ENCODE measurements at regions not wholly inside any gene's neighbourhood (a gene's known extent, or its start where the extent isn't known, plus 50 kb on each side); places are given as distances from the start of the nearest gene placed in this dataset.

DNA sequence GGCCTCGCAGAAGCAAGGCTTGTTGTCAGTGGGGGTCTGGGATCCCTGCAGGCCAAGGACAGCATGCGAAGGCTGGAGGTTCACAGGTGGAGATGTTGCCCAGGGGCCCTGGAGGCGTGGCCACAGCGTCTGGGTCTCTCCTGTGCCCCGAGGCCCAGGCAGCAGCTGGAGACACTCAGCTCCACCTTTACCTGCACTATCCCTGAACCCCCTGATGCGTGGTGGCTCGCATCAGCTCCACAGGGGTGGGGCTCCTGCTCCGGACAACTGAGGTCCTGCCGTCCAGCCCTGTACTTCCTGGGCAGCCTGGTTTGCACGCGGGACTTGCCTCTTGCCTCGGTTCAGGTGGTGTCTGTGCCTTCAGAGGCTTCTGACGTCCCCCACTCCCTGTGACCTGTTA is 54.6 kb upstream of the ZNF32 start:
- H4K20me1 ChIP-seq (ENCODE audit: insufficient read depth, low read length, poor library complexity, severe bottlenecking), result no peaks in the 10 kb centered on the region
- no peak overlapping the region for H2AFZ ChIP-seq (ENCODE audit: low read length)
- H3K9ac ChIP-seq (ENCODE audit: low read depth, low read length, poor library complexity, severe bottlenecking), result no peak overlapping the region
- H3K79me2 ChIP-seq (ENCODE audit: insufficient read depth, low read length), result no peaks in the 10 kb centered on the region
- TF ChIP-seq, protein P1, sequence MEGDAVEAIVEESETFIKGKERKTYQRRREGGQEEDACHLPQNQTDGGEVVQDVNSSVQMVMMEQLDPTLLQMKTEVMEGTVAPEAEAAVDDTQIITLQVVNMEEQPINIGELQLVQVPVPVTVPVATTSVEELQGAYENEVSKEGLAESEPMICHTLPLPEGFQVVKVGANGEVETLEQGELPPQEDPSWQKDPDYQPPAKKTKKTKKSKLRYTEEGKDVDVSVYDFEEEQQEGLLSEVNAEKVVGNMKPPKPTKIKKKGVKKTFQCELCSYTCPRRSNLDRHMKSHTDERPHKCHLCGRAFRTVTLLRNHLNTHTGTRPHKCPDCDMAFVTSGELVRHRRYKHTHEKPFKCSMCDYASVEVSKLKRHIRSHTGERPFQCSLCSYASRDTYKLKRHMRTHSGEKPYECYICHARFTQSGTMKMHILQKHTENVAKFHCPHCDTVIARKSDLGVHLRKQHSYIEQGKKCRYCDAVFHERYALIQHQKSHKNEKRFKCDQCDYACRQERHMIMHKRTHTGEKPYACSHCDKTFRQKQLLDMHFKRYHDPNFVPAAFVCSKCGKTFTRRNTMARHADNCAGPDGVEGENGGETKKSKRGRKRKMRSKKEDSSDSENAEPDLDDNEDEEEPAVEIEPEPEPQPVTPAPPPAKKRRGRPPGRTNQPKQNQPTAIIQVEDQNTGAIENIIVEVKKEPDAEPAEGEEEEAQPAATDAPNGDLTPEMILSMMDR (conservative IDR thresholded peaks at IDR 0.05; ENCODE audit: low read length), result no peak
- TF ChIP-seq EZH2phosphoT487 (IDR thresholded peaks at IDR 0.05; ENCODE audit: borderline replicate concordance), result no peak
- H3F3A ChIP-seq (ENCODE audit: low read depth), result peaks cover 5% of the 10 kb centered on the region; the same call in 1 of the 2 replicates
- H3K9me3 ChIP-seq (ENCODE audit: insufficient read depth, low read depth, low read length), result no peaks in the 10 kb centered on the region
- no peaks in the 10 kb centered on the region for H3K27me3 ChIP-seq (ENCODE audit: insufficient read depth, low read length, poor library complexity, severe bottlenecking)
- no peaks in the 10 kb centered on the region for H3K9me2 ChIP-seq (replicated peaks; ENCODE audit: low read depth, low read length)
- no peak overlapping the region for H3K4me3 ChIP-seq (ENCODE audit: low read length, poor library complexity, severe bottlenecking)
- H3K4me1 ChIP-seq (ENCODE audit: insufficient read depth, low read length, poor library complexity, severe bottlenecking), result peaks cover 23% of the 10 kb centered on the region
- no peaks in the 10 kb centered on the region for H3K36me3 ChIP-seq (ENCODE audit: insufficient read depth, low read length)
- H3K4me2 ChIP-seq (ENCODE audit: low read depth, low read length, poor library complexity, severe bottlenecking), result no peak overlapping the region

DNA sequence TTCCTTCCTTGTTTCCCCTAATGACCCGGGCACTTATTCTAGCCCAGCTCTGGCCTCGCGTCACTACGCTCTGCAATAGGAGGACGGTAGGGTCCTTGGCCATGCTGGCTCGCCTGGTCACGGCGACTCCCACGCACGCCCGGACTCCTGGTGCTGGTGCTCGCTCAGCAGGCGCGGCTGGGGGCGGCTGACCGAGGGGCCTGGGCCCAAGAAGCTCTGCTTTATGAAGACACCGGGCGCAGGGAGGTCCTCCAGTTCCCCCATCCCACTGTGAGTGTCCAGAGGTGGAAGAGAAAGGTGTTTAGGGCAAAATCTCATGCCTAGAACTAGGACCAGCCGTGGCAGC is 54.2 kb upstream of the ZNF32 start:
- no peaks in the 10 kb centered on the region for H3K9me3 ChIP-seq (ENCODE audit: insufficient read depth, low read depth, low read length)
- H3K4me3 ChIP-seq (ENCODE audit: low read length, poor library complexity, severe bottlenecking), result no peak overlapping the region
- H3K4me1 ChIP-seq (ENCODE audit: insufficient read depth, low read length, poor library complexity, severe bottlenecking), result peaks cover 26% of the 10 kb centered on the region
- no peaks in the 10 kb centered on the region for H3K36me3 ChIP-seq (ENCODE audit: insufficient read depth, low read length)
- no peak overlapping the region for H3K9ac ChIP-seq (ENCODE audit: low read depth, low read length, poor library complexity, severe bottlenecking)
- H3K79me2 ChIP-seq (ENCODE audit: insufficient read depth, low read length), result no peaks in the 10 kb centered on the region
- no peaks in the 10 kb centered on the region for H3K27me3 ChIP-seq (ENCODE audit: insufficient read depth, low read length, poor library complexity, severe bottlenecking)
- H2AFZ ChIP-seq (ENCODE audit: low read length), result no peak overlapping the region
- H3F3A ChIP-seq (ENCODE audit: low read depth), result peaks cover 6% of the 10 kb centered on the region; the same call in 1 of the 2 replicates
- H3K4me2 ChIP-seq (ENCODE audit: low read depth, low read length, poor library complexity, severe bottlenecking), result no peak overlapping the region
- H4K20me1 ChIP-seq (ENCODE audit: insufficient read depth, low read length, poor library complexity, severe bottlenecking), result no peaks in the 10 kb centered on the region
- no peak for TF ChIP-seq EZH2phosphoT487 (IDR thresholded peaks at IDR 0.05; ENCODE audit: borderline replicate concordance)
- TF ChIP-seq, protein P1 (conservative IDR thresholded peaks at IDR 0.05; ENCODE audit: low read length), result no peak
- no peaks in the 10 kb centered on the region for H3K9me2 ChIP-seq (replicated peaks; ENCODE audit: low read depth, low read length)

DNA sequence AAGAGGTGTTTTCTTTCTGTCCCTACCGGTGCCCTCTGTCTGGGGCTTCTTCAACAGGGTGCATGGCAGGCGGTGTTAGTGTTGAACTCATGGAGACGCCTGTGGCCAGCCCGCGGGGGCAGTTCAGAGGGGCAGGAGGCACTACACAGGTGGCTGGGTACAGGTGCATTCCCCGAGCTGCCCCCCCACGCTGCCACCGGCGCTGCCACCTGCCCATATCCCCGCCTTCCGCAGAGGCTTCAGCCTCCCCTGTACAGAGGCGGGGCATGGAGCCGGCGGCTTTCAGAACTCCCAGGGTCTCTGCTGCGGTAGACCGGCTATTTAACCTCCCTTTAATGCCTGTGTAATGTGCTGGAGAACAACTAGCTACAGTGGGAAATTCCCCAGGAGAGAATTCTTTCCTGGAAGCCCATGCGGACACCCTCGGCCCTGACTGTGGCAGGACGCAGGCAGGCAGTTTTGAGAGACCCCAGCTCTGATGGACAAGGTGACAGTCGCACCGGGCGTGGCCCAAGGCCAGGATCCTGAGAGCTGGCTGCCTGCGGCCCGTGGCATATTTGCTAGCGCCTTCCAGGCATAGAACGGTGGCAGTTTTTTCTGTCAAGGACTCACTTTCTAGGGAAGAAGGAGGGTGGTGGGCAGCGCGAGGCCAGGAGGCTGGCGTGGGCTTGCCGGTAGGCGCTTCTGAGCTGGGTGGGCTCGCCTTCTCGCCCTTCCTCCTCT is 53.7 kb upstream of the ZNF32 start:
- peaks cover 6% of the 10 kb centered on the region; the same call in 1 of the 2 replicates for H3F3A ChIP-seq (ENCODE audit: low read depth)
- no peaks in the 10 kb centered on the region for H3K36me3 ChIP-seq (ENCODE audit: insufficient read depth, low read length)
- H4K20me1 ChIP-seq (ENCODE audit: insufficient read depth, low read length, poor library complexity, severe bottlenecking), result no peaks in the 10 kb centered on the region
- no peak for TF ChIP-seq EZH2phosphoT487 (IDR thresholded peaks at IDR 0.05; ENCODE audit: borderline replicate concordance)
- H3K27me3 ChIP-seq (ENCODE audit: insufficient read depth, low read length, poor library complexity, severe bottlenecking), result no peaks in the 10 kb centered on the region
- no peaks in the 10 kb centered on the region for H3K79me2 ChIP-seq (ENCODE audit: insufficient read depth, low read length)
- H3K9me3 ChIP-seq (ENCODE audit: insufficient read depth, low read depth, low read length), result no peaks in the 10 kb centered on the region
- H3K4me3 ChIP-seq (ENCODE audit: low read length, poor library complexity, severe bottlenecking), result no peak overlapping the region
- no peaks in the 10 kb centered on the region for H3K9me2 ChIP-seq (replicated peaks; ENCODE audit: low read depth, low read length)
- no peak overlapping the region for H3K9ac ChIP-seq (ENCODE audit: low read depth, low read length, poor library complexity, severe bottlenecking)
- H2AFZ ChIP-seq (ENCODE audit: low read length), result no peak overlapping the region
- H3K4me1 ChIP-seq (ENCODE audit: insufficient read depth, low read length, poor library complexity, severe bottlenecking), result peaks cover 32% of the 10 kb centered on the region
- no peak overlapping the region for H3K4me2 ChIP-seq (ENCODE audit: low read depth, low read length, poor library complexity, severe bottlenecking)

DNA sequence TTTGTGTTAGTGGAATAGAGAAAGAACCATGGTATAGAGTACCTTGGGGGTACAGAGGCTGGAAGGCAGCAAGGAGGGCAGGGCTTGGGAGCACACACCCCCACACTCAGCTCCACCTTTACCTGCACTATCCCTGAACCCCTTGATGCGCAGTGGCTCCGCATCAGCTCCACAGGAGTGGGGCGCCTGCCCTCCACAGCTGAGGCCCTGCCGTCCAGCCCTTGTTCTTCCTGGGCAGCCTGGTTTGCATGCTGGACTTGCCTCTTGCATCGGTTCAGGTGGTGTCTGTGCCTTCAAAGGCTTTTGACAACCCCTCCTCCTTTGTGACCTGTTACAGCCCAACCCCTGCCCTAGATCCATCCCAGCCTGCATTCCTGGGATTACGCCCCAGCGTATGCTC is 52.6 kb upstream of the ZNF32 start:
- Histone ChIP-seq H3K9me2 (replicated peaks; ENCODE audit: low read depth, low read length) (no peaks in the 10 kb centered on the region), H3K4me2 (ENCODE audit: low read depth, low read length, poor library complexity, severe bottlenecking) (no peak overlapping the region), H3K9me3 (ENCODE audit: insufficient read depth, low read depth, low read length) (no peaks in the 10 kb centered on the region), H3K79me2 (ENCODE audit: insufficient read depth, low read length) (no peaks in the 10 kb centered on the region), H3K4me1 (ENCODE audit: insufficient read depth, low read length, poor library complexity, severe bottlenecking) (peaks cover 38% of the 10 kb centered on the region), H3F3A (ENCODE audit: low read depth) (peaks cover 6% of the 10 kb centered on the region; the same call in 1 of the 2 replicates), H3K4me3 (ENCODE audit: low read length, poor library complexity, severe bottlenecking) (no peak overlapping the region), H3K27me3 (ENCODE audit: insufficient read depth, low read length, poor library complexity, severe bottlenecking) (no peaks in the 10 kb centered on the region), H3K36me3 (ENCODE audit: insufficient read depth, low read length) (no peaks in the 10 kb centered on the region), H2AFZ (ENCODE audit: low read length) (no peak overlapping the region), H3K9ac (ENCODE audit: low read depth, low read length, poor library complexity, severe bottlenecking) (no peak overlapping the region), H4K20me1 (ENCODE audit: insufficient read depth, low read length, poor library complexity, severe bottlenecking) (no peaks in the 10 kb centered on the region)
- TF ChIP-seq, protein P1 (conservative IDR thresholded peaks at IDR 0.05; ENCODE audit: low read length), result no peak
- TF ChIP-seq EZH2phosphoT487 (IDR thresholded peaks at IDR 0.05; ENCODE audit: borderline replicate concordance), result no peak
